NCI-H2227 (cell line): ENCODE measurements at regions not wholly inside any gene's neighbourhood (a gene's known extent, or its start where the extent isn't known, plus 50 kb on each side); places are given as distances from the start of the nearest gene placed in this dataset.
"Not testable (repeated sequence)": the region's sequence is repeated elsewhere in the genome, so short reads cannot be mapped to it uniquely, and the experiment has no call there.

Experiments
- DNase-seq: peaks from one replicate; lab custom pipeline; 2025; ENCODE audit not compliant: unreplicated experiment; lab: John Stamatoyannopoulos, UW

DNA sequence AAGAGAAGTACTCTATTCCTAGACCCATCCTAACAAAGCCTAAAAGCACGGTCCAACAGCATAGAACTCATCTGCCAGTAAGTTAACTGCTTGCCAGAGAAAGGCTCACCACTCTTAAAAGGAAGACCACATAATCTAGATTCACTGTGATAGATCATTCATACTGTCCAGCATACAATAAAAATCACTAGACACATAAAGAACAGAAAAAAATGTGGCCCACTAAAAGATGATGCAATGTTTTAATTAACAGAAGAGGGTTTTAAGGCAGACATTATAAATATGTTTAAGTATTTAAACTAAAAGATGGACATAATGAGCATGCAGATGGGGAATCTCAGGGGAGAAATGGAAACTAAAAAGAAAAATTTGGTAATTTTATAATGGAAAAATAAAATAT, 157.5 kb upstream of the CDH4 start:
- DNase-seq = no peak

GRCh38 chr20:61096463-61096862, 155.6 kb upstream of the CDH4 start:
- no peak for DNase-seq

GRCh38 chr20:61099806-61100205, 152.3 kb upstream of the CDH4 start:
- peak; percentile 36 for DNase-seq

DNA sequence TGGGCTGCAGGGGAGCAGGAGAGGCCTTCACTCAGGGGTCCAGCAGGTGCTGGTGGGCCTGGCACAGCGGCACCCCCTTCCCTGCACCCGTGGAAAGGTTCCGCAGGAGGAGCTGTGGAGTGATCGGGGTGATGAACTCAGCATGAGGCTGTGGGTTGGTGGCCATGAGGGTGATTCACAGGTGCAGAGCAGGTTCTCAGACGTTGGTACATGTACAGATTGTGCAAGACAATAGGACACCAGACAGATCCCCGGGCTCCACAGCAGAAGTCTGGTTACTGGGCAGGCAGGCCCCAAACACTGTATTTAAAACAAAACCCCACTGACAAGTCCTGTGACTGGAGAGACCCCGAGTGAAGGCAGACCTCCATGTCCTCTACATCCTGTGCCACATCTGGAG, 151.6 kb upstream of the CDH4 start:
- DNase-seq = no peak

DNA sequence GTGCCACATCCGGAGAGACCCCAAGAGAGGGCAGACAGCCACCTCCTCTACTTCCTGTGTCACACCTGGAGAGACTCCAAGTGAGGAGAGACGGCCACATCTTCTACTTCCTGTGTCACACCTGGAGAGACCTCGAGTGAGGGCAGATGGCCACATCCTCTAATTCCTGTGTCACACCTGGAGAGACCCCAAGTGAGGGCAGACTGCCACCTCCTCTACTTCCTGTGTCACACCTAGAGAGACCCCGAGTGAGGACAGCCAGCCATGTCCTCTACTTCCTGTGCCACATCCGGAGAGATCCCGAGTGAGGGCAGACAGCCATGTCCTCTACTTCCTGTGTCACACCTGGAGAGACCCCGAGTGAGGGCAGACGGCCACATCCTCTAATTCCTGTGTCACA, 150.7 kb upstream of the CDH4 start:
- DNase-seq = not testable (repeated sequence)

- DNase-seq = peak; percentile 68
Measured at GRCh38 chr20:61104232-61104631, 147.8 kb upstream of the CDH4 start.

- DNase-seq = no peak
Measured at GRCh38 chr20:61105395-61105794, 146.7 kb upstream of the CDH4 start.

DNA sequence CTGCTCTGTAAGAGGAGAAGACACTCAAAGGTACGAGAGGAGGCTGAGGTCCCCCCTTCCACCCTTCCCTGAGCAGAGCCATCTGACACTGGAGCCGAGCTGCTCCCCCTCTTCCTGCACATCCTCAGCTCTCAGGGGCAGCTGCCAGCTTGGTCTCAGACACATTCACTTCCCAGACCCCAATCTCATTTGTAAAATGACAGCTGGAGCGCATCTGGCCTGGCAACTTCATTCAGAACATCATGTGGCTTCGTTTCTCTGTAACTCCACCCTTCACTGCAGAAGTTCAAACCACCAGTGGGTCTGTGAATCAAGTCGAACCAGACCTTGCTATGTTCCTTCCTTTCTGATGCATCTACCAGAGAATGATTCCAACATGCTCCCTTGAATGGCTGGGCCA, 145.6 kb upstream of the CDH4 start:
- DNase-seq = no peak

- DNase-seq = no peak
Measured at GRCh38 chr20:61109221-61109805, 142.7 kb upstream of the CDH4 start.

DNA sequence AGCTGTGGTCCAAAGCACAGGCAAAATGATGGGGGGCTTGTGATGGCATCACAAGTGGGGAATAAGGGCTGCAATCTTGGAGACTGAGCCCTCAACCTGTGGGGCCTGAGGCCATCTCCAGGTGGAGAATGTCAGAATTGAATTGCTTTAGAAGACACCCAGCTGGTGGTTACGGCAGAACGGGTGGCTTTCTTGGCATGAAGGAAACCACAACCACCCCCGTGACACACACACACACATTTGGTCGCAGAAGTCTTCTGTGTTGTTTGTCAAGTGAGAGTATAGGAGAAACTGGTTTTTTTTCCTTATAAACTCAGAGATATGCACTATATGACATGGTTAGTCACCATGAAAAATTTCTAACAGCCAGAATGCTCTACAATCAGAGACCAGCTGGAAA, 139.5 kb upstream of the CDH4 start:
- no peak for DNase-seq

DNA sequence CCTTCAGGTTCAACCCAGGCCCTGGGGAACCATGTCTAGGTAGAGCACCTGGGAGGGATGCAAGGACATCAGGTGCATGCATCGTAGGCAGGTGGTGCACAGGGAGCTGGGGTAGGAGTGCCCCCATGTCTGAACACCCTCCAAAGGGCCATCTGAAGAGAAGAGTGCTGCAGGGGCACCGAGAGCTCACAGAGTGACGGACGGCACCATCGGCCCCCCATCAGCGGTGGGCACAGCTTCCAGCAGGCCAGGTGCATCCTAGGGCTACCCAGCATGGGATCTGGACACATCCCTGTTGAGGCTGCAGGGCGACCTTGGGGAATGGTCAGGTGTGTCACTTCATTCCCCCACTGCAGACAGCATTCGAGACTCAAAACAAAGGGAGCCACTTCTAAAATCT, 138.3 kb upstream of the CDH4 start:
- DNase-seq = no peak

DNA sequence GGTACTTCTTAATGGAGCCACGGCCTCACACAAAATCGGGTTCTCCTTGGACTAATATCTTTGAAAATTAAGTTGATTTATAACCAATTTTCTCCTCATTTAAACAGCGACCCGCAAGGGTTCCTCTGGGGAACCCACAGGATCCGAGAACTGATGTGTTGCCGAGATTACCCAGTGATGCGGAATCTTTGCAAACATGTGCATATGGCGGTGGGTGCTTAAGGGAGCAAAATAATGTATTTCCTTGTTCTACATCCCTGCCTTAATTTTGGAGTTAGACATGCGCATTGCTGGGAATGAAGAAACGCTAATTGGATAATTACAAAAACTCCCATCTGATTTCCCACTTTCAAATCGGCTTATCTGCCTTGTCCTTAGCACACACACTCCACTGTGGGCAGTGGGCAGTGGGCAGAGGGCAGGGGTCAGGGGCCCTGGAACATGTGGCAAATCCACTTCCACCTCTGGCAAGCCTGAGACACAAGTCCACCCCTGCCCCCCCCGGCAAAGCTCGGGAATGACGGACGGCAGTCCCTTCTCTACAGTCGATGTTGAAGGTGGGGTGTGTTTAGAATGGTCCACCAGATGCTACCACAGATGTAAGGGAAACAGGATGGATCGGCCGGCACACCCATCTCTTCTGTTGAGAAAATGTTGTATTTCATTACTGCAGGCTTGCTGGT, 137.4 kb upstream of the CDH4 start:
- no peak for DNase-seq

GRCh38 chr20:61115364-61116065, 136.5 kb upstream of the CDH4 start:
- peak; percentile 14 for DNase-seq

DNA sequence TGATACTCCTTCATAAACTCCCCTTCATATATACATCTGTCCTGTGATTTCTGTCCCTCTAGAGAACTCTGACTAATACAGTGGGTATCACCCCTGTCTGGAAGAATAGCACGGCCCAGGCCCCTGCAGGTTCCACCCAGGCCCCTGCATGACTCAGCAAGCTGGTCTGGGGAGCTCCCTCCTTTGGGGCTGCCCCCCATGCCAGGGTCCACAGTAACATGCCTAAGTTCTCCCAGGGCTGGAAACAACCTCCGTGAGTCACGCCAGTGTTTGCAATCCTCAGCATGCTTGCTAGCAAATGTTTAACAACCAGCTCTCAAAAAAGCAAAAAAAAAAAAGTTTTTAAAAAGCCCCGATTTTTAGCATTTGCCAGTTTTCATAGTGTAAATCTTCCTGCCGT, 134.3 kb upstream of the CDH4 start:
- DNase-seq = no peak

GRCh38 chr20:61118429-61119224, 133.4 kb upstream of the CDH4 start:
- DNase-seq = no peak

DNA sequence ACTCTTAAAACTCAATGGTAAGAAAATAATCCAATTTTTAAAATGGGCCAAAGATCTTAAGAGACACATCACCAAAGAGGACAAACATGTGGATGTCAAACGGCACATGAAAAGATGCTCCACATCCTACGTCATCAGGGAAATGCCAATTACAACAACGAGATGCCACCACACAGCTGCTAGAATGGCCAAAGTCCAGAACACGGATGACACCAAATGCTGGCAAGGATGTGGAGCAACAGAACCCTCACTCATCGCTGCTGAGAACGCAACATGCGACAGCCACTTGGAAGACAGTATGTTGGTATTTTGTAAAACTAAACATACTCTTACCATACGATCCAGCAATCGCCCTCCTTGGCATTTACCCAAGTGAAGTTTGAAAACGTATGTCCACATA, 132.8 kb upstream of the CDH4 start:
- DNase-seq = no peak

- DNase-seq = no peak
Measured at GRCh38 chr20:61119794-61120410, 132.2 kb upstream of the CDH4 start.

- DNase-seq = peak; percentile 66
Measured at GRCh38 chr20:61120595-61121515, 131.2 kb upstream of the CDH4 start.

GRCh38 chr20:61121661-61122060, 130.4 kb upstream of the CDH4 start:
- DNase-seq = no peak

DNA sequence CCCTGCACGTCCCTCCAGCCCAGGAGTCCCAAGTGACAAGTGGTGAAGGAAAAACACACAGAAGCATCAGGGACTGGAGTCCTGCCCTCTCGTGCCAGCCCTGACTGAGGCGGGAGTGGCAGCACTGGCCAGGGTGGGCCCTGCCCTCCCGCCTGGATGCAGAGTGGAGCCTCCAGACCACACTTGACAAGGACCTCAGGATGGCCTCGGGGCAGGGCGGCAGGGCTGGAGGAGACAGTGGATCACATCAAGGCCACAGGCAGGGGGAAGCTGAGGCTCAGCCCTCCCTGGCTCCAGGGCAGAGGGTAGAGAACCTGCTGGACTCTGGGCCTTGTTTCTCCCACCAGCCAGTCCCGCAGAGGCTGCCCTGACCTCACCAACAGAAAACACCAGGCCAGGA, 128.8 kb upstream of the CDH4 start:
- no peak for DNase-seq
